GM12878 (cell line): ENCODE measurements at regions not wholly inside any gene's neighbourhood (a gene's known extent, or its start where the extent isn't known, plus 50 kb on each side); places are given as distances from the start of the nearest gene placed in this dataset.

Experiments
- ATAC-seq: fragments of 200-7000 bp; cut with Tn5 transposase; 3 replicates; pipeline ENCODE4 v1.9.1; 2020; ENCODE audit warnings: mild to moderate bottlenecking, moderate library complexity
- BruUV-seq: library from RNA; stranded (reverse); fragments of 400-500 nt; replicated peaks from 2 replicates; lab custom pipeline; 2021; lab: Mats Ljungman, UMichigan
- CTCF ChIA-PET: fragments of 300-600 bp; sonication (Branson Sonifier 250); formaldehyde crosslinking; extraction: SDS; loops from one replicate; lab custom pipeline; 2021; ENCODE audit warnings: inconsistent platforms; lab: Yijun Ruan, JAX
- POLR2A ChIA-PET: fragments of 350-600 bp; formaldehyde crosslinking; extraction: SDS; loops from one replicate; lab custom pipeline; 2021; ENCODE audit warnings: inconsistent platforms; lab: Charles Lee
- RAD21 ChIA-PET: fragments of 300-600 bp; sonication (Branson Sonifier 250); formaldehyde crosslinking; loops from one replicate; lab custom pipeline; 2023; ENCODE audit warnings: antibody characterized with exemption; ENCODE audit not compliant: unreplicated experiment; lab: Charles Lee
- SMC1A ChIA-PET: fragments of 300-600 bp; sonication (Branson Sonifier 250); formaldehyde crosslinking; loops from one replicate; lab custom pipeline; 2023; ENCODE audit not compliant: unreplicated experiment, uncharacterized antibody; lab: Charles Lee
- DNase-seq: peaks from one replicate; pipeline ENCODE4 v3.0.0-alpha.2; 2011; ENCODE audit warnings: low read depth, low spot score
- FAIRE-seq: peaks from 3 replicates; lab custom pipeline; 2011; peaks lifted over from hg19 to GRCh38; lab: Jason Lieb, UNC
- H2AFZ ChIP-seq: 2 replicates; pipeline ENCODE4 v1.6.0; 2011; ENCODE audit warnings: low read depth, low read length, control low read depth; ENCODE audit not compliant: control insufficient read depth
- H3K27ac ChIP-seq: 2 replicates; pipeline ENCODE4 v1.5.1; 2011; ENCODE audit warnings: control low read depth; ENCODE audit not compliant: control insufficient read depth, insufficient read depth
- H3K27me3 ChIP-seq, 2 experiments: replicated peaks in 1 of 2; 2 replicates each; pipeline versions ENCODE4 v1.6.0 to v1.6.1; 2011; ENCODE audit warnings: low read length in 1 of 2; ENCODE audit not compliant: control insufficient read depth in 2 of 2, insufficient read depth in 2 of 2
- H3K36me3 ChIP-seq, 2 experiments: 2 replicates each; pipeline ENCODE4 v1.5.1; 2011; ENCODE audit warnings: low read length in 1 of 2; ENCODE audit not compliant: control insufficient read depth in 2 of 2, insufficient read depth in 2 of 2
- H3K4me1 ChIP-seq: 2 replicates; pipeline ENCODE4 v1.6.1; 2011; ENCODE audit warnings: mild to moderate bottlenecking, low read length, moderate library complexity, mixed read lengths; ENCODE audit not compliant: control insufficient read depth, insufficient read depth
- H3K4me2 ChIP-seq: 2 replicates; pipeline ENCODE4 v1.6.0; 2011; ENCODE audit warnings: control low read depth; ENCODE audit not compliant: control insufficient read depth, insufficient read depth
- H3K4me3 ChIP-seq: fragments of 200-600 bp; sonication (generic); 2 replicates; pipeline ENCODE4 v1.5.1; 2016
- H3K79me2 ChIP-seq: 2 replicates; pipeline ENCODE4 v1.6.0; 2011; ENCODE audit warnings: low read length; ENCODE audit not compliant: control insufficient read depth, insufficient read depth
- H3K9ac ChIP-seq: 2 replicates; pipeline ENCODE4 v1.8.0; 2011; ENCODE audit warnings: low read length, control low read depth, mixed read lengths; ENCODE audit not compliant: control insufficient read depth, insufficient read depth
- H3K9me3 ChIP-seq: replicated peaks from 3 replicates; pipeline ENCODE4 v1.5.1; 2011; ENCODE audit warnings: mild to moderate bottlenecking, low read length; ENCODE audit not compliant: control insufficient read depth, insufficient read depth
- H4K20me1 ChIP-seq: 2 replicates; pipeline ENCODE4 v1.6.0; 2011; ENCODE audit not compliant: control insufficient read depth, insufficient read depth
- CBFB ChIP-seq: IDR thresholded peaks from 2 replicates; pipeline ENCODE4 v1.6.1; 2016; ENCODE audit warnings: antibody characterized with exemption, low read depth
- LARP7 ChIP-seq: fragments of 450-650 bp; IDR thresholded peaks from 2 replicates; pipeline ENCODE4 v1.6.1; 2017; ENCODE audit warnings: mild to moderate bottlenecking
- MTA2 ChIP-seq: fragments of 450-650 bp; IDR thresholded peaks from 2 replicates; pipeline ENCODE4 v1.6.1; 2016; ENCODE audit warnings: low read depth, mild to moderate bottlenecking, moderate library complexity
- POU2F2 ChIP-seq: IDR thresholded peaks from 3 replicates; pipeline ENCODE4 v1.6.1; 2011; ENCODE audit warnings: low read depth, mild to moderate bottlenecking, low read length, borderline replicate concordance
- RB1 ChIP-seq: fragments of 450-650 bp; formaldehyde crosslinking; IDR thresholded peaks from 2 replicates; pipeline ENCODE4 v1.6.1; 2017; ENCODE audit warnings: mild to moderate bottlenecking, borderline replicate concordance
- RFX5 ChIP-seq: IDR thresholded peaks from 2 replicates; pipeline ENCODE4 v1.6.1; 2011; ENCODE audit warnings: low read depth, low read length, improper control_type of control experiment
- SP1 ChIP-seq: IDR thresholded peaks from one replicate; pipeline ENCODE4 v1.6.1; 2011; ENCODE audit warnings: low read depth, low read length
- USF2 ChIP-seq: IDR thresholded peaks from 2 replicates; pipeline ENCODE4 v1.6.1; 2011; ENCODE audit warnings: low read depth, low read length, improper control_type of control experiment, borderline replicate concordance
- WGBS: methylation state at CpG from one replicate; pipeline ENCODE4 v1.1.6; 2016; ENCODE audit warnings: low lambda C conversion rate; ENCODE audit not compliant: insufficient replicate concordance, insufficient coverage; ENCODE audit errors: missing lambda C conversion rate; 5-methylcytosine and 5-hydroxymethylcytosine counted together
- in situ Hi-C: fragments of 300-500 bp; cut with MboI; formaldehyde crosslinking; loops from 9 replicates; pipeline ENCODE4 v1.14.3; 2018; ENCODE audit warnings: mixed read lengths
- intact Hi-C: fragments of 100-400 bp; cut with micrococcal nuclease; formaldehyde crosslinking; loops from one replicate; pipeline ENCODE4 v1.14.2; 2022; ENCODE audit not compliant: unreplicated experiment

- Histone ChIP-seq H3K27ac (no peak overlapping the region), H3K36me3 (no peaks in the 10 kb centered on the region), H3K4me2 (no peak overlapping the region), H2AFZ (no peak overlapping the region), H3K4me3 (no peak overlapping the region), H3K9ac (no peak overlapping the region), H3K4me1 (no peaks in the 10 kb centered on the region), H4K20me1 (no peaks in the 10 kb centered on the region), H3K79me2 (no peaks in the 10 kb centered on the region), H3K27me3 (no peaks in the 10 kb centered on the region), H3K9me3 (no peaks in the 10 kb centered on the region)
- TF ChIP-seq SP1, result no peak
- no peak for TF ChIP-seq CBFB
- TF ChIP-seq RFX5, result no peak
- TF ChIP-seq LARP7, result no peak
- intact Hi-C loops (no loop called here), in situ Hi-C loops (no loop called here)
- ChIA-PET RAD21 (no interaction called here), SMC1A (interaction anchor here (0.7 to 0.8 kb wide), 2 partner anchors 10 to 59 kb away, joined by 3 to 4 read pairs; no protein-coding TSS in a partner anchor), POLR2A (no interaction called here), CTCF (interaction anchor here (1.1 to 2.5 kb wide), 3 partner anchors 24 to 59 kb away, joined by 3 to 9 read pairs (median 4); no protein-coding TSS in a partner anchor)
- FAIRE-seq, result no peak
- no peak for ATAC-seq
- DNase-seq, result no peak
- WGBS, result 32% methylated on average over 5 of the region's 5 CpGs
- no TSS peak for BruUV-seq
These were observed 60.1 kb upstream of the BASP1 start for GRCh38 chr5:17157294-17157693.

- Histone ChIP-seq H3K4me2 (no peak overlapping the region), H3K27ac (no peak overlapping the region), H3K4me1 (no peaks in the 10 kb centered on the region), H3K79me2 (no peaks in the 10 kb centered on the region), H4K20me1 (no peaks in the 10 kb centered on the region), H3K9ac (no peak overlapping the region), H3K27me3 (no peaks in the 10 kb centered on the region), H2AFZ (no peak overlapping the region), H3K36me3 (no peaks in the 10 kb centered on the region), H3K9me3 (no peaks in the 10 kb centered on the region), H3K4me3 (no peak overlapping the region)
- WGBS, result 53% methylated on average over 6 of the region's 7 CpGs
- ChIA-PET RAD21 (no interaction called here), CTCF (interaction anchor here (1.2 to 2.0 kb wide), 2 partner anchors 26 to 33 kb away, joined by 4 to 6 read pairs; no protein-coding TSS in a partner anchor), SMC1A (interaction anchor here (0.7 kb wide), 1 partner anchor 58 kb away, joined by 4 read pairs; no protein-coding TSS in a partner anchor), POLR2A (no interaction called here)
- BruUV-seq, result no TSS peak
- no peak for FAIRE-seq
- no peak for TF ChIP-seq USF2
- no peak for TF ChIP-seq MTA2
- no peak for TF ChIP-seq RB1
- no peak for TF ChIP-seq POU2F2
- intact Hi-C loops, result no loop called here
- no peak for ATAC-seq
- DNase-seq, result no peak
- in situ Hi-C loops, result no loop called here
These were observed 59.4 kb upstream of the BASP1 start for GRCh38 chr5:17157916-17158529.
